Activated CD4-positive, alpha-beta T cell treated with anti-CD3 and anti-CD28 coated beads, Interleukin-2, amount 10 ng/mL, durations not matched to agents 24 days and 14 days (primary cell): ENCODE measurements at regions not wholly inside any gene's neighbourhood (a gene's known extent, or its start where the extent isn't known, plus 50 kb on each side); places are given as distances from the start of the nearest gene placed in this dataset.
"Not testable (repeated sequence)": the region's sequence is repeated elsewhere in the genome, so short reads cannot be mapped to it uniquely, and the experiment has no call there.

Experiments
- DNase-seq: peaks from one replicate; pipeline ENCODE4 v3.0.0; 2022
- H3K27ac Mint-ChIP-seq: one replicate; pipeline ENCODE4 v1.8.0; 2022; ENCODE audit warnings: mild to moderate bottlenecking, mixed read lengths
- H3K27me3 Mint-ChIP-seq: one replicate; pipeline ENCODE4 v1.8.0; 2022; ENCODE audit warnings: mixed read lengths
- H3K36me3 Mint-ChIP-seq: one replicate; pipeline ENCODE4 v1.8.0; 2022; ENCODE audit warnings: low read depth, mild to moderate bottlenecking, mixed read lengths
- H3K4me1 Mint-ChIP-seq: one replicate; pipeline ENCODE4 v1.8.0; 2021; ENCODE audit warnings: mixed read lengths
- H3K4me3 Mint-ChIP-seq: one replicate; pipeline ENCODE4 v1.8.0; 2022; ENCODE audit warnings: mild to moderate bottlenecking, moderate library complexity, mixed read lengths
- H3K9me3 Mint-ChIP-seq: one replicate; pipeline ENCODE4 v1.8.0; 2021; ENCODE audit warnings: mixed read lengths
- intact Hi-C: fragments of 100-400 bp; cut with micrococcal nuclease; formaldehyde crosslinking; loops from one replicate; pipeline ENCODE4 v1.15.1; 2023

DNA sequence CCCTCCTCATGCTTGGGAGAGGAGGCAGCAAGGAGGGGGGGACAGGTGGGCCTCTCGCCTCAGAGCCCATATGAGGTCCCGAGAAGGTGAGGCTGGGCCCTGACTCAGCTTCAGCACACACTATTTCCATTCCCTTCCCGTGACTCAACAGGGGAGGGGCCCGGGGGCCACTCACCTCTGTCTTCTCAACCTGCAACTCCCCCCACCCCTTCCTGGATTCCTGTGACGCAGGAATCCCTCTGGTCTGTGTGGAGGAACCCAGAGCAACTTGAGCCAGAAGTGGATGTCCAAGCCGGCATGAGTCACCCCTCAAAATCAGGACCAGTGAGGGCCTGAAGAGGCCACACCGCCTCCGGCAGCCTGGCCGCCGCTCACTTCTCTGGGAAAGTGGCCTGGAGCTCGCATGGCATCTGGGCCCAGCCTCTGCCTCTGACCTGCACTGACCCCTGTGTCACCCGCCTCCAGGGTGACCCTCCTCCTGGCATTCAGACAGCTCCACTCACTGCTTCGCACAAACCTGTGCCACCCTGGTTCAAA, 106.8 kb downstream of the TNFRSF13B start:
- H3K27me3 Mint-ChIP-seq, intact Hi-C loops, H3K27ac Mint-ChIP-seq, DNase-seq, H3K36me3 Mint-ChIP-seq, H3K9me3 Mint-ChIP-seq, H3K4me1 Mint-ChIP-seq, H3K4me3 Mint-ChIP-seq: not testable (repeated sequence)

DNA sequence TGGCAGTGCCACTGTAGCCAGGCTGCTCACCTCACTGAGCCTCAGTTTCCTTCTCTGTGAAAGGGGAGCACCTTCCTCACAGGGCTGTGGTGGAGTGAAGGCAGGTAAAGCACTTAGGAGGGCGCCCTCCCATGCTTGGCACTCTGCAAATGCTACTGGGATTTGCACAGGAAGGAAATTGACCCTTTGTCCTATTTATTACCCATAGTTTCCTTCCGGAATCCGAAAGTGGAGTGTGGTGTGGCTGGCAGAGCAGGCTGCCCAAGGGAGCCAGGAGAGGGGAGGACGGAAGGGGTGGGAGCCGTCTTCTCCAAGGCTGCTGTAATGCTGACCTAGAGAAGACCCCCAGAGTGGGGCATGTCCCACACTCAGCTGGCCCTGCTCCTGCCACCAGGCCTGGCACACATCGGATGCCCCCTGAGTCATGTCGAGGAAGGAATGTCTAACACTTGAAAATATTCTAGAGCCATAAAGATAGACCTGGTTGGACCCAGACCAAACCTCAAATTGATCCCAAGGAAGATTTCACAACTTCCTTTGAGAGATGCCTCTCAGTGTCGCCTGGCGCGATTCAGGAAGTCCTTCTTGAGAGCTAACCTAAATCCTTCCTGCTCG, 107.3 kb downstream of the TNFRSF13B start:
- not testable (repeated sequence) for H3K27me3 Mint-ChIP-seq, H3K9me3 Mint-ChIP-seq

DNA sequence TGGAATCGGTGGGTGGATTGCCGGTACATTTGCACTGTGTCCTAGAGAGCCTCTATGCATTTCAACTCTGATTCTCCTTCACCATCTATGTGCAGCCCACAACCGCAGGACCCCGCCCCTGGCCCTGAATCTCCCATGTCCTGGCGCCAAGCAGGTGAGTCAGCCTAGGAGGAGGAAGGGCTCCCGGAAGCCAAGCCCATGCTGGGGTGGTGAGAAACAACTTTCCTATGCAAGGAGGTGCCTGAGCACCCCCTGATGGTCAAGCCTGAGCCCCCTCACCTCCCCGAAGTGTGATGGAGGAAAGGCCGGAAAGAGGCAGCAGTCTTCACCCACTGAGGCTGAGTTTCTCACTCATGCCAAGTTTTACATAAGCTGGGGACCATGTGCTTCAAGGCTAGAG, 110.8 kb downstream of the TNFRSF13B start:
- H3K9me3 Mint-ChIP-seq, H3K27me3 Mint-ChIP-seq, DNase-seq, H3K4me1 Mint-ChIP-seq, H3K27ac Mint-ChIP-seq, H3K36me3 Mint-ChIP-seq, intact Hi-C loops, H3K4me3 Mint-ChIP-seq: not testable (repeated sequence)

More for the DNA sequence above, 107.3 kb downstream of the TNFRSF13B start:
- H3K4me3 Mint-ChIP-seq, H3K36me3 Mint-ChIP-seq, DNase-seq, intact Hi-C loops, H3K4me1 Mint-ChIP-seq, H3K27ac Mint-ChIP-seq: not testable (repeated sequence)

DNA sequence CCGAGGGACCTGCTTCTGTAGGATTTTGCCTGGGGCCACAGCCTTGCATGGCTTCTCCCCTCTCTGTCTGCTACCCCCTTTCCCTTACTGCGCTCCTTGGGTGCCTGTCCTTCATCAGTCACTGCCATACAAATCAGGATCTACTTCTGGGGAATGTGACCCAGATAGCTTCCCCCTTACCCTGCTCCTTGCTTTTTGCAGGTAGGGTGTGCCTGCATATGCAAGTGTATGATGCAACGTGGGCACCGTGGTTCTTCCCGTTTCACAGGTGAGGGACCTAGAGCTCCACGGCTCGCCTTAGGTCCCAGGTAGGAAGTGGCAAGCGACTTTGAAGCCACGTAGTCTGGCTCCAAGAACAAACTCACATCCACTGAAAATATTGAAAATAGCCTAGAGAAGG, 111.5 kb downstream of the TNFRSF13B start:
- H3K4me3 Mint-ChIP-seq, H3K9me3 Mint-ChIP-seq, H3K36me3 Mint-ChIP-seq, H3K27ac Mint-ChIP-seq, intact Hi-C loops, H3K4me1 Mint-ChIP-seq, DNase-seq, H3K27me3 Mint-ChIP-seq: not testable (repeated sequence)

DNA sequence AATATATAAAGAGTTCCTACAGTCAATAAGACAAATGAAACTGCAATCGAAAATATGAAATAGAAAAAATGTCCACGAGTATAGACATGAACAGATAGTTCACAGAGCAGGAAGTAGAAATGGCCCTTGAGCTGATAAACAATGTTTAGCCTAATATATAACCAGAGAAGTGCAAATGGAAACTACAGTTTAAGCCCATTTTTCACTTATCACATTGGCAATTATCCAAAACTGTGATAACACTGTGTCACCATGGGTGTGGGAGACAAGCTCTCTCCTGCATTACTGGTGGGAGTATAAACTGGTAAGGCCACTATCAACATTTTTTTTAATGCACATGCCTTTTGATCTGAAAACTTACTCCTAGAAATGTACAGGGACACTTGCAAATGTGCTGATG, 112.4 kb downstream of the TNFRSF13B start:
- H3K27ac Mint-ChIP-seq, intact Hi-C loops, H3K9me3 Mint-ChIP-seq, H3K4me3 Mint-ChIP-seq, DNase-seq, H3K4me1 Mint-ChIP-seq, H3K27me3 Mint-ChIP-seq, H3K36me3 Mint-ChIP-seq: not testable (repeated sequence)

DNA sequence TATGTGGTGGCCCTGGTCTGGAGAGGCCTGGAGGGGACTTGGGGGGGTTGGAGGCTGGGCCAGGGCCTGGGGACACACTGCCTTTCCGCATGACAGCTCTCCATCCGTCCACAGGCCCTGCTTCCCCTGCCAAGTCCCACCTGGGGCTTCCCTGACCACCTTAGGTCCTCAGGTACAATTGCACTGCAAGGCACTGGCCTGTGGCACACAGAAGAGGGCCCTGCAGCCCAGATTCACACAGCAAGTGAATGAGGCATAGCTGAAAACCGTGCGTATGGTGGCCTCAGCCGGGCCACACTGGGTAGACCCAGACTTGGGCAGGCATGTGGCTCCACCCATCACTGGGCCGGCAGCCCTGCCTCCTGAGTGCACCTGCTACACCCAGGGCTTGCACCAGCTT, 114.2 kb downstream of the TNFRSF13B start:
- DNase-seq, H3K27me3 Mint-ChIP-seq, H3K4me3 Mint-ChIP-seq, H3K4me1 Mint-ChIP-seq, H3K9me3 Mint-ChIP-seq, H3K27ac Mint-ChIP-seq, H3K36me3 Mint-ChIP-seq, intact Hi-C loops: not testable (repeated sequence)

DNA sequence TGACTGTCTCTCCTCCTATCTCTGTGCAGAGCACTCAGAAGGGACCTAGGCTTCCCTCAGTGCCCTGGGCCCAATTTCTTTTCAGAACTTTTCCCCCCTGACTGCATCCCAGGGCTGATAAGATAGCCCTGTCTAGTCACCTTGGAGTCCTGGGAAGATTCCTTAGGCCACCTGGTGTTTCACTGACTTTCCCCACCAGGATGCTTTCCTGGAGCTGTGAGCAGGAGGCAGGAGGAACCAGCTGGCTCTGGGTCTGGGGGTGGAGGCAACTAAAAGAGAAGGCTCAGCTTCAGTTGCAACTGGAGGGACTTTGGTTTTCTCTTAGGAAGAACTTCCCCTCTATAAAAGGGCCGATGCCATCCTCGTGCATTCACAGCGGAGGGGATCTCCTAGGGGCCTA, 115.1 kb downstream of the TNFRSF13B start:
- H3K36me3 Mint-ChIP-seq, H3K9me3 Mint-ChIP-seq, H3K4me3 Mint-ChIP-seq, DNase-seq, intact Hi-C loops, H3K4me1 Mint-ChIP-seq, H3K27me3 Mint-ChIP-seq, H3K27ac Mint-ChIP-seq: not testable (repeated sequence)

DNA sequence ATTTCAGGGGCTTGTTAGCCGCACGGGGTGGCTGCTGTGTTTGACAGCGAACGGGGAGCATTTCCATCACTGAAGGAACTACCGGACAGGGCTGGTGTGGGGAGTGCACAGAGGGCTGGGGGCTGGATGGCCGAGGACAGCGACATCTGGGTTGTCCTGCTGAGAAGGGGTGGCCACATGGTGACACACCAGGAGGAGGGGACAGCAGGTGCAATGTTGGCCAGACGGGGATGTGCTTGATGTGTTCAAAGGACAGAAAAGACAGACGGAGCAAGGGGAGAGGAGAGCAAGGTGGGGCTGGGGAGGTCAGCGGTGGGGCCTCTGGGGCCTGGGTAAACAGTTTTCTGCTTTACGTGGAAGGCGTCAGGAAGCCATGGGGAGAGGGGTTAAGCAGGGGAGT, 115.7 kb downstream of the TNFRSF13B start:
- H3K36me3 Mint-ChIP-seq, intact Hi-C loops, DNase-seq, H3K4me1 Mint-ChIP-seq, H3K4me3 Mint-ChIP-seq, H3K27me3 Mint-ChIP-seq, H3K9me3 Mint-ChIP-seq, H3K27ac Mint-ChIP-seq: not testable (repeated sequence)

DNA sequence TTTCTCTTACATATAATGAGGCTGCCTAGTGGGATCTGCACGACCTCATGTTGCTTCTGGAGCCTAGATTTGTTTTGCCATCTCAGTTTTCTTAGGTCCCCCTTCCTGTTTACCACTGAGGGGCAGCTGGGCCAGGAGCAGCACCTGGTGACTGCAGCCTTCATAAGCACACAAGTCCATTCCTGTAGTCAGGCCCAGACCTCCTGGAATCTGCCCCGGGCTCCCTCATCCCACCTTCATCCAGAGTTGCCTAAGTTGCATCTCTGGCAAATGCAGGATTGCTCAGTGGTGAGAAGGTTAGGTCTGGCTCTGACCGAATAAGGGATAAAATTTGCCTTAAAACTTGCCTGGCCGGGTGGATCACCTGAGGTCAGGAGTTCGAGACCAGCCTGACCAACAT, 117.3 kb downstream of the TNFRSF13B start:
- H3K4me3 Mint-ChIP-seq, H3K9me3 Mint-ChIP-seq, H3K27me3 Mint-ChIP-seq, intact Hi-C loops, H3K36me3 Mint-ChIP-seq, DNase-seq, H3K4me1 Mint-ChIP-seq, H3K27ac Mint-ChIP-seq: not testable (repeated sequence)

DNA sequence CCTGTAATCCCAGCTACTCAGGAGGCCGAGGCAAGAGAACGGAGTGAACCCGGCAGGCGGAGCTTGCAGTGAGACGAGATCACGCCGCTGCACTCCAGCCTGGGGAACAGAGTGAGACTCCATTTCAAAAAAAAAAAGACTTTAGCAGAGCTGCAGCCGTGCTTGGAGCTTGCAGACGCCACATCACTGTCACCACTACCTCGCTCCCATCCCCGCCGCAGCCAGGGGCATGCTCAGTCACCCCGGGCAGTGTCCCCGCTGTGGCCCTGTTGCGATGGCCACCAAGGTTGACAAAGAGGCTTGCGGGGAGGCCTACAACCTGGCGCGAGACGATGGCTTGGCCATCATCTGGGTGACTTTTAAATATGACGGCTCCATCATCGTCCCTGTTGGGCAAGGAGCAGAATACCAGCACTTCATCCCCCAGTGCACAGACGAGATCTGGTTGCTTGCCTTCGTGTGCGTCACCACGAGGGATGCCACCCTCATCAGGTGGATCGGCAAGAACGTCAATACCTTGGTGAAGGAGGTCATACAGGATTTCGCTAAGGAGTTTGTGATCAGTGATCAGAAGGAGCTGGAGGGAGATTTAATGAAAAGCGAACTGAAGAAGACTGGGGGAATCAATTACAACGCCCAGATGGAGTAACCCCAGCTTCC, 118.1 kb downstream of the TNFRSF13B start:
- DNase-seq: no peak
- Mint-ChIP-seq H3K4me3 (no peak overlapping the region), H3K27me3 (no peaks in the 10 kb centered on the region), H3K4me1 (no peaks in the 10 kb centered on the region), H3K9me3 (no peaks in the 10 kb centered on the region), H3K36me3 (no peaks in the 10 kb centered on the region), H3K27ac (no peak overlapping the region)
- intact Hi-C loops: no loop called here

DNA sequence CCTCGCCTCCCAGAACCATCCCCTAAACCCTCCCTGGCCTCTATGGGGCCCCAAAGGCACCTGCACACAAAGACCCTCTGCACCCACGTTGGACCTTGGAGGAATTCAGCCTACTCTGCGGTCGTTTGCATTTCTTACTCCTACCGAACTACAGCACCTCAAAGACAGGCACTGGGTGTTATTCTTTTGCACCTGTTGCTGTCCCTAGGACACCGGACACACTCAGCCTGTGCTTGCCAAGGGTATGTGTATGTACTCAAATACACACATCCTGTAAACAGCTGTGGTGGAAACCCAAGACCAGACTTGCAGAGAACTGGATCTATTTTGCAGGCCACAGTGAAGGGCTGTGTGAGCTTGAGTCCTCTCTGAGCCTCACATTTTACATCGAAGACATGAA, 122.1 kb downstream of the TNFRSF13B start:
- H3K4me3 Mint-ChIP-seq, H3K4me1 Mint-ChIP-seq, H3K36me3 Mint-ChIP-seq, intact Hi-C loops, H3K9me3 Mint-ChIP-seq, H3K27me3 Mint-ChIP-seq, DNase-seq, H3K27ac Mint-ChIP-seq: not testable (repeated sequence)

DNA sequence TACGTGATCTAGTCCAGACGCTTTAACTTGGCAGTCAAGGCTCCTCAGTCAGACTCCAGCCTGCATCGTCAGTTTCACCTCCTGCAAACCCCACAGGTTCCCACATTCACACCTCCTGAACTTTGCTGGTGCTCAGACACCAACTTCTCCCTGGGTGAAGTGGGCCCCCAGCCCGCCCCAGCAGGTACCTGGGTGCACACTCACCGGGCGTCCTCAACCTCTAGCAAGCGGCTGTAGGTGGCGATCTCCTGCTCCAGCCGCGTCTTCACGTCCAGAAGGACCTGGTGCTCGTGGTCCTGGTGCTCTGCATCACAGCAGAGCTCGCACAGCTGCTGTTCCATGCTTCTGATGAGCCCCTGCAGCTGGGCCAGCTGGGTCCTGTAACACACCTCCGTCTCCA, 122.9 kb downstream of the TNFRSF13B start:
- H3K9me3 Mint-ChIP-seq, DNase-seq, H3K27me3 Mint-ChIP-seq, H3K4me3 Mint-ChIP-seq, intact Hi-C loops, H3K36me3 Mint-ChIP-seq, H3K4me1 Mint-ChIP-seq, H3K27ac Mint-ChIP-seq: not testable (repeated sequence)

DNA sequence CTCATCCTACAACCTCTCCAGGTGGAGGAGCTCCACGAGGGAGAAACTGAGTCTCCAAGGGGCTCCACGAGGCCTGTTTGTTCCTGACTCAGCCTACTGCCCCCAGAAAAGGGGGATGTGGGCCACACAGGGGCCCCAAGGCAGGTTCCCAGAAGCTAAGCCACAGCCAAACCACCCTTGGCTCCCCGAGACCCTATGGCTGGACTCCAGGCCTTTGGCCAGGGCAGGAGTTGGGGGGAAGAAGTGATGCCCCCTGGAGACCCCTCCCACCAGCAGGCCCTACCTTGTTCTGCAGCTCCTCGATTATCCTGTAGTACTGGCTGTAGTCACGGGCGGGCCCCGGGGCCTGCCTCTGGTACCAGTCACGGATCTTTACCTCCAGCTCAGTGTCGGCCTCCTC, 126.8 kb downstream of the TNFRSF13B start:
- H3K27me3 Mint-ChIP-seq, H3K4me1 Mint-ChIP-seq, H3K27ac Mint-ChIP-seq, intact Hi-C loops, H3K9me3 Mint-ChIP-seq, DNase-seq, H3K36me3 Mint-ChIP-seq, H3K4me3 Mint-ChIP-seq: not testable (repeated sequence)

DNA sequence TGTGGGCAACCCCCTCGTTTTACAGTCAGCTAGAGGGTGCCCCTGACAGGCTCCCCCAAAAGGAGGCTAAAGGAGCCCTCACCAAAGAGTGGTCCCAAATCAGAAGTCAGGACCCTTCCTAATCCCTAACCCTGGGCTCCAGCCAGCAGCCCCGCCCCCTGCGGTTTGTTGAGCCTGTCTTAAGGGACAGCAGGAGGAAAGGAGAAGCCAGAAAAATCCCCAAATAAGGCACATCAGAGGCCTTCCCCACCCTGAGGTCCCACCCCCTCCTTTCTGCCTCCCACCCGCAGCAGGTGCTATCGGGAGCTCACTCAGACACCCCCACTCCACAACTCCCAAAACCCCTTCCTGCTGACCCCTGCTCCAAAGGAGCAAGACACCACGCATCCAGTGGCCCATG, 127.2 kb downstream of the TNFRSF13B start:
- H3K4me3 Mint-ChIP-seq, H3K36me3 Mint-ChIP-seq, H3K9me3 Mint-ChIP-seq, H3K27ac Mint-ChIP-seq, intact Hi-C loops, H3K4me1 Mint-ChIP-seq, H3K27me3 Mint-ChIP-seq, DNase-seq: not testable (repeated sequence)

DNA sequence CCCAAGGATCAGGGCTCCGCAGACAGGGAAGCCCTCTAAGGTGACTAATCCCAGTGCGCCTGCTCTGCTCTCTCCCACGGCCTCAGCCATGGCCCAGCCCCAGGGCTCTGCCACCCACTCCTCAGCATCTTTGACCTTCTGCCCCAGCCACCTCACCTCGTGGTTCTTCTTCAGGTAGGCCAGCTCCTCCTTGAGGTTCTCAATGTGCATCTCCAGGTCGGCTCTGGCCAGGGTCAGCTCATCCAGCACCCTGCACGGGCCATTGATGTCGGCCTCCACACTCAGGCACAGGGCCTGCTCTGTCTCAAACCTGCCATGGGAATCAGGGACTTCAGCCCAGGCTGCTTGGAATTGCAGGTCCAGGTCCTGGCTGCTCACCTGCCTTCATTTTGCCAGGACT, 128.4 kb downstream of the TNFRSF13B start:
- H3K4me3 Mint-ChIP-seq, H3K4me1 Mint-ChIP-seq, H3K36me3 Mint-ChIP-seq: not testable (repeated sequence)

More for the DNA sequence above, 128.4 kb downstream of the TNFRSF13B start:
- DNase-seq, H3K27ac Mint-ChIP-seq, H3K27me3 Mint-ChIP-seq, intact Hi-C loops, H3K9me3 Mint-ChIP-seq: not testable (repeated sequence)
